GM19238 (cell line): ENCODE measurements at regions not wholly inside any gene's neighbourhood (a gene's known extent, or its start where the extent isn't known, plus 50 kb on each side); places are given as distances from the start of the nearest gene placed in this dataset.

Experiments
- DNase-seq: peaks from one replicate; pipeline ENCODE4 v3.0.0; 2011; ENCODE audit warnings: low spot score; ENCODE audit not compliant: insufficient read length

- no peak for DNase-seq
Observed at GRCh38 chr1:172885971-172886370, 164.8 kb downstream of the TNFSF18 start.

DNA sequence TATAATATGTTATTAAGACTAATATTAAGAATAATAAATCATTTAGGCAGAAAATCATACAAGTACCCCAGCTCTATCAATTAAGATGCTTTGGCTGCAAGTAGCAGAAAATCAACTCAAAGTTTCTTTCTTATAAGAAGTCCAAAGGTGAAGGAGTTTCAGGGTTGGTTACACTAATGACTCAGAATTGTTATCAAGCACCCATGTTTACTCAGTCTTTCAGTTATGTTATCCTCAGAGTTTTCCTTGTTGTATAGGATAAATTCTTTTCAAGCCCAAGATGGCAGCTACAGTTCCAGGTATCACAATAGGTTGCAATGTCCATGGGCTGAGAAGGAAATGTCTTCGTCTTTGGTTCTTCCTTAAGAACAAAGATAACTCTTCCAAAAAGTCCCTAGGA is 163.6 kb downstream of the TNFSF18 start:
- DNase-seq, result no peak

GRCh38 chr1:172893146-172893841 is 157.4 kb downstream of the TNFSF18 start:
- no peak for DNase-seq

DNA sequence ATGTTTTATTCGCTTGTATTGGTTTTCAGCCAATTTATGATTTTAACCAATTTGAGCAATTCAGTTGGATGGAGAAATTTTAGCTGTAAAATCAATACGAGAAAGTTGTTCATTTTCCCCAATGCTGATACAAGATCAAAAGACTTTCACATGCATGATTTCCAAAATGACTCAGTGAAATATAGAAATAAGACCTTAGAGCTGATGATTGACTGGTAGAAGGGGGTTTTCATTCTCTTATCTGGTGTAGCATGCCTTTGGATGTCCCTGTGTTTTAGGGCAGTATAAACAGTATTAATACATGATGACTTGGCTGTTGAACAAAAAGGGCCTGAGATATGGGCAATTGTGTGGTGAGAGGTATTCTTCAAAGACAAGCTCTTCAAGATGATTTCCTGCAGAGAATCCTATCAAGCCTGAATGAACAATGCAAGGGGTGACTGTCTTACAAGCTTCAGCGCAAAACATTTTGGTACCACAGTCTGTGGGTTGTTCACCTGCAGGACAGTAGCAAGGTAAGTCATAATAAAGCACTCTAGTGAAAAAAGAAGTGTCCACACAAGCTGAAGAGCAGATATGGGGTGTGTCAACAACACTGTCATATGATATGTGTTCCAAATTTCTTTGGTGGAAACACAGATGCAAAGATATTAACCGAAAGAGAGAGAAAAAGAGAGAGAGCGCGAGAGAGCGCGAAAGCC is 156.2 kb downstream of the TNFSF18 start:
- no peak for DNase-seq

- peak; percentile 19 for DNase-seq
Observed at GRCh38 chr1:172895050-172895460, 155.7 kb downstream of the TNFSF18 start.

DNA sequence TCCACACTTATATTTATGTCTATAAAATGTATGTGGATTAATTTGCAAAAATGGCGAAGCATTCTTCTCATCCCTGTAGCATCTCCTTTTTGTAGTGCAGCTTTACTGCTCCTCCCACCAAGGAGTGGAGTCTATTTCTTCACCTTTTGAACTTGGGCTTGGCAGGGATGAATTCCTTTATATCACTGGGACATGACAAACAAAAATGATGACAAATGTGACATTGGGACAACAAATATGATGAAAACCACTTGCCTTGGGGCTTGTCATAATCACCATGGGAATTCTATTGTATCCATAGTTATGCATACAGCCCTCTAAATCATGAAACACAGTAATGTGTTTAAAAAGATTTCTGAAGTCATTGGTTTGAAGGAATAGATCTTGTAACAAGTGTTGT is 155.0 kb downstream of the TNFSF18 start:
- DNase-seq, result no peak

DNA sequence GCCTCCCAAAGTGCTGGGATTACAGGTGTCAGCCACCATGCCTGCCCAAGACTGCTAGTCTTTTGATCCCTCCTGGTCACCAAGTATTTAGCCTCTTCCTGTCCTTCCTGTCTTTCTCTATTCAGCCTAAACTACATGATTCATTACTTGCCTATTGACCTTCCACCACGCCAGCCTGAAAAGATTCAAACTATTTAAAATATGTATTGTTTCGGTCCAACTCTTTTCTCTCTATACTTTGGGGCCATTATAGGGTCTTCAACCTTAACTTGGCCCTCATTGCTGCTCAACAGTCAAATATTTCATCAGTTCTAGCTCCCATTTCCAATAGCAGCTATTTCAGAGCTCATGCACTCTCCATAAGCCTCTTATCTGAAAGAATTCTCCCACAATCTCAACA is 153.0 kb downstream of the TNFSF18 start:
- no peak for DNase-seq

DNA sequence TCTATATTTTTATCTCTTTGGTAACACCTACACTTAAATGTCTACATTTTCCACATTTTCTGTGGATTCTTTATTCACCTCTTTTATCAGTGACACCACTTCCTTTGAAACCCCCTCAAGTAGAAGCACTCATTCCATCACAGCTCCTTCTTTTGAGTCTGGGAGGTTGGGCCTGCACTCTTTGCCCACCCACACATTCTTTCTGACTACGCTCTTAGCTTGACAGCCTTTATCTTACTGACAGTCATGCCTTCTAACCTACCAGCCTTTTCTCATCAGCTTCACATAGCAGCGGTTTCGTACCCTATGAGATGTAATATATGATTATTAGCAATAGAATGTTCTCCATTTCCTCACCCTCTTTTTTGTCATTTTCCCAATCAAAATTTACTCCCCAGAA is 151.9 kb downstream of the TNFSF18 start:
- DNase-seq, result no peak

GRCh38 chr1:172900376-172900997 is 150.3 kb downstream of the TNFSF18 start:
- DNase-seq, result no peak

DNA sequence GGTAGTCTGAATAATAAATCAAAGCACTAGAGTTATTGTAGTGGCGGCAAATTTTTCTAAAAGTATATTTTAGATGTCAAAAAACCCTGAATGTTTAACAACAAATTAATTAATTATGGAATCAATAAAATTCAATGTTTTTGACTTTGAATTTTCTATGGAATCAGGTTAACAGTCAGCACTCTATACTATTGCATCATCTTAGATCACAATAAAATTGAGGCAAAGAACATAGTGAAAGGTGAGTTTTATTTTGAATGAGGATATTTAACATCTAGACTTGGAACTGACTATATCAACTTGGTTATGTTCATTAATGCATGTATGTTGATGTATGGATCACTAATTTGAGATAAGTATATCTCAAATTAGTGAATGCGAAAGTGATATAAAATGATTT is 148.5 kb downstream of the TNFSF18 start:
- DNase-seq, result no peak

- DNase-seq, result no peak
Observed at GRCh38 chr1:172902861-172903381, 147.8 kb downstream of the TNFSF18 start.

GRCh38 chr1:172903581-172904220 is 147.0 kb downstream of the TNFSF18 start:
- no peak for DNase-seq

DNA sequence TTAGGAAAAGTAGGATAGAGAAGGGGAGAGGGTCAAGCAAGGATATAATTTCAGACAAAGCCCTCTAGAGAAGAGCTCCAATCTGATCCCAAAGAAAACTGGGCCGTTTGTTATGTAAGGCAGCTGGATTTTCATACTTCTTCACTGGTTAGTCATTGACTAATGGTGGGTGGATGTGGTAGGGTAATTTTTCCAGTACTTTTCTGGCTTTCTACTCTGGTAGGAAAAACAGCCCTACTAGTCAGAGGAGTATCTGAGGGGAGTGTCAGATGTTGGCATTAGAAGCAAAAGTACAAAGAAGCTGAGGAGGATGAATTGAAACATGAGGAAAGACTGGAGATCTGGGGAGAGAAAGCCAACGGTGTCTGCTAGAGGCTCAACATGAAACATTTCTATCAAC is 145.3 kb downstream of the TNFSF18 start:
- no peak for DNase-seq

- DNase-seq, result no peak
Observed at GRCh38 chr1:172906778-172907592, 143.8 kb downstream of the TNFSF18 start.

DNA sequence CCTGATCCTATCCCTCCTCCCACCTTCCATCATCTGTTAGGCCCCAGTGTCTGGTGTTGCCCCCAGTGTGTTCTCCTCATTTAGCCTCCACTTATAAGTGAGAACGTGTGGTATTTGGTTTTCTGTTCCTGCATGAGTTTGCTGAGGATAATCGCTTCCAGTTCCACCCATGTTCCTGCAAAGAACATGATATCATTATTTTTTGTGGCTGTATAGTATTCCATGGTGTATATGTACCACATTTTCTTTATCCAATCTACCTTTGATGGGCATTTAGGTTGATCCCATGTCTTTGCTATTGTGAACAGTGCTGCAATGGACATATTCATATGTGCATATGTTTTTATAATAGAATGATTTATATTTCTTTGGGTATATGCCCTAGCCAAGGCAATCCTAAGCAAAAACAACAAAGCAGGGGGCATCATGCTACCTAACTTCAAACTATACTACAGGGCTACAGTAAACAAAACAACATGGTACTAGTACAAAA is 142.9 kb downstream of the TNFSF18 start:
- no peak for DNase-seq

DNA sequence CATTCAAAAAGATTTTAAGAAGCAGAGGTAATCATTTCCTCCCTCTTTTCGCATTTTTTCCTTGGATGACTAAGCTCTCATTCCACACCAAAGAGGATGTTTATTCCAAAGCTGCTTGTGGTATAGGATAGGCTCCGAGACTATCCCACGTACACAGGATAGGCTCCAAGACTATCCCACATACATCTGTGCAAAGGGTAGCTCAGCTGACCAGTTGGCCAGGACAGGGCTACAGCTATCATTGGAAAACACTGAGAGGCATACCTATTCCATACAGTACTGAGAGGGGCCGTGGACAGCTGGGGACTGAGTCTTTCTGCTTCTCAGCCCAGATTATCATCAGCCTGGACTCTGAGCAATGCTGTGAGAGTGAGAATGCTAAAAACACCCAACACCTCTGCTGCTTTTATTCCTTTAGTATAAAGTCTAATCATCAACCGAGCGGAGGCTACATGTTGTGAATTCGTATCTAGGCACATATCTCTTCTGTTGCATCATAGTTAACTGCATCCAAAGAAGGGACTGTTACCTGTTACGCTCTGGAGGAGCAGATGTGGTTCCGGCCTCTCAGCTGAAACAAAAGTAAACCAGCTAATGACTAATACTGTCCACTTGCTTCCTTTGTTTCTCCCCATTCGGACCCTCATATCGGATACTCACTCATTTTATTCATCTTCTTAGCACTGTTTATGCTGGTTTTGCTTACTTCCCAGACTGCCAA is 141.0 kb downstream of the TNFSF18 start:
- DNase-seq, result no peak

DNA sequence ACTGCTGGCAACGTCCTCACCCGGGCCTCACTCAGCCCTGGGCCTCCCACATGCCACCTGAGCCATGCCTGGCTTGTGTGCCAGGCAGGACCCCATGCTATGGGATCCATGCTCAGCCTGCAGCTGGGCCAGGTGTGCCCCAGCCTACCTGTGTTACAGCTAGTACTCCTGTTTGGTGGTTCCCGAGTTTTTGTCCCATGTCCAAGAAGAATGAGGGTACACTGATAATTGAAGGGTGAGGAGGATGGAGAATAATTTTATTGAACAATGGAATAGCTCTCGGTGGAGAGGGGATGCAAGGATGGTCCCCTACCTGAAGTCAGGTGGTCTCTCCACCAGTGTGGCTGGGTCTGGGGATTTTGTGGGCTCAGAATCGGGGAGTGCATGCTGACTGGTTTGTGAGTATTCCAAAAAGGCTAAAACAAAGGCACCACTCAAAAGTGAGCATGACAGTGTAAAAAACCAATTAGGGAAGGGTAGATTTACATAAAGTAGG is 137.9 kb downstream of the TNFSF18 start:
- no peak for DNase-seq

GRCh38 chr1:172914501-172915144 is 136.1 kb downstream of the TNFSF18 start:
- no peak for DNase-seq

GRCh38 chr1:172915271-172915670 is 135.5 kb downstream of the TNFSF18 start:
- DNase-seq, result no peak

DNA sequence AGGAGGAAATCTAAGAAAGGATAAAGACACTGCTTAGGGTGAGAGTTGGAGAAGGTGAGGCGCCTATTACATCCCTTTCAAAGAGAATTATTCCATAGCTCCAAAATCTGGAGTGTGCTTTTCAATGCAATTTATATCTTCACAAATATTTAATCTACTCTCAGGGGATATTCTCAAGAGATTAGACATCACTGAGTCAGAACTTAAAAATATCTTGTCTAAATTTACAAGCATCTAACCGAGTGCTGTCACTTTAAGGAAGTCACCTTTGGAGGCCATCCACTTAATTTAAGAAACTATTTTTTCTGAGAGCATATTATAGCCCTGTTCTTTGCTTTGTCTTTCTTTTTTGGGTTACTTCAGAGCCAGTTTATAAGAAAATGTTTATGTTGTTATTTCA is 134.6 kb downstream of the TNFSF18 start:
- no peak for DNase-seq
